Renal cortex interstitium (tissue), 11 donors: ENCODE measurements at regions not wholly inside any gene's neighbourhood (a gene's known extent, or its start where the extent isn't known, plus 50 kb on each side); places are given as distances from the start of the nearest gene placed in this dataset.
"Not testable (repeated sequence)": the region's sequence is repeated elsewhere in the genome, so short reads cannot be mapped to it uniquely, and the experiment has no call there.

Source experiments
- DNase-seq, 11 donors: peaks; one replicate each; pipeline ENCODE4 v3.0.0-alpha.2; 2013; ENCODE audit warnings: low read depth in 9 of 11, low spot score in 4 of 11; ENCODE audit errors: extremely low read depth in 1 of 11

- no peak for DNase-seq
Observed at GRCh38 chr5:18752317-18752716, 1118.1 kb downstream of the TAF11L14 start.

GRCh38 chr5:18754201-18754600 is 1119.9 kb downstream of the TAF11L14 start:
- DNase-seq, result no peak

- no peak for DNase-seq
Observed at GRCh38 chr5:18761801-18762200, 1127.5 kb downstream of the TAF11L14 start.

- DNase-seq, result no peak
Observed at GRCh38 chr5:18764161-18764560, 1129.9 kb downstream of the TAF11L14 start.

- DNase-seq, result no peak
Observed at GRCh38 chr5:18765304-18765703, 1131.0 kb downstream of the TAF11L14 start.

- DNase-seq, result no peak
Observed at GRCh38 chr5:18771097-18771610, 1136.9 kb downstream of the TAF11L14 start.

GRCh38 chr5:18772475-18772874 is 1138.2 kb downstream of the TAF11L14 start:
- peak in 2 of 11 donors; percentile 1 to 12 for DNase-seq

- DNase-seq, result no peak
Observed at GRCh38 chr5:18778225-18778624, 1144.0 kb downstream of the TAF11L14 start.

GRCh38 chr5:18789218-18789998 is 1155.1 kb downstream of the TAF11L14 start:
- no peak for DNase-seq

- no peak for DNase-seq
Observed at GRCh38 chr5:18792145-18792544, 1157.9 kb downstream of the TAF11L14 start.

GRCh38 chr5:18797222-18797621 is 1163.0 kb downstream of the TAF11L14 start:
- DNase-seq, result no peak

- DNase-seq, result no peak
Observed at GRCh38 chr5:18798058-18798457, 1163.8 kb downstream of the TAF11L14 start.

GRCh38 chr5:18799482-18800128 is 1165.3 kb downstream of the TAF11L14 start:
- no peak for DNase-seq

- DNase-seq, result no peak
Observed at GRCh38 chr5:18800293-18801025, 1166.2 kb downstream of the TAF11L14 start.

GRCh38 chr5:18801413-18801812 is 1167.2 kb downstream of the TAF11L14 start:
- DNase-seq, result not testable (repeated sequence)

- no peak for DNase-seq
Observed at GRCh38 chr5:18802336-18802735, 1168.1 kb downstream of the TAF11L14 start.

GRCh38 chr5:18805376-18805775 is 1171.1 kb downstream of the TAF11L14 start:
- DNase-seq, result no peak

- no peak for DNase-seq
Observed at GRCh38 chr5:18807256-18808149, 1173.2 kb downstream of the TAF11L14 start.

GRCh38 chr5:18811661-18812060 is 1176.3 kb downstream of the CDH18 start:
- no peak for DNase-seq
